ENCODE measurements at regions not wholly inside any gene's neighbourhood (a gene's known extent, or its start where the extent isn't known, plus 50 kb on each side); places are given as distances from the start of the nearest gene placed in this dataset.

DNA sequence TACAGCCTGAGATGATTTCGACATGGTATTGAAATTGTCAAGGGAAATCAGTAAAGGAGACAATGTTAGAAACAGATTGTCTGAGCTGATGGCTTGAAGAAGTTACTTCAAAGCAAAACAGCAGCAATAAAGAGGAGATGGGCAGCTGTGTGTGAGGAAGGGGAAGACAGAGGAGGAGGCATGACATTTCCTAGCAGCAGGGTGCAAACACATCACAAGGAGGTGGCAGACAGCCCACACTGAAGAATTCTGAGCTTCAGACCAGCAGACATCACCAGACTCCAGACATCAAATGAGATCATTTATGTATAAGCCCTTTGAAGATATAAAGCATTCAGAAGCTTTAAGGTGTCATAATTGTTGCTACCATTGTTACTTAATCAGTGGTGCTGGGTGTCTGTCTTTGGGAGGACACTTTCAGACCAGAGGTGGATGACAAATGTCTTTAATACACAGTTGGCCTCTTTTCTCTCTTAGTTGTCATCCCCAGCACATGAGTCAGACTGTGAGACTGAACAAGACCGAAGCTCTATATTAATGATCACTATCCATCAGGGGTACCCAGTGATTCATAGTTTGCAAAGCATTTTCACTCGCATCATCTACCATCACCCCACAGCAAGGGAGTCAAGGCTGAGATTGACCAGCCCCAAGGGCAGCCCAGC, 203.9 kb downstream of the MINAR1 start:
- no peak overlapping the region for H3K27ac ChIP-seq (ENCODE audit: low read depth, low read length)
- H3K79me2 ChIP-seq (ENCODE audit: insufficient read depth, low read length) = no peaks in the 10 kb centered on the region
- no peak for DNase-seq (ENCODE audit: insufficient read length, low spot score, missing footprints)

DNA sequence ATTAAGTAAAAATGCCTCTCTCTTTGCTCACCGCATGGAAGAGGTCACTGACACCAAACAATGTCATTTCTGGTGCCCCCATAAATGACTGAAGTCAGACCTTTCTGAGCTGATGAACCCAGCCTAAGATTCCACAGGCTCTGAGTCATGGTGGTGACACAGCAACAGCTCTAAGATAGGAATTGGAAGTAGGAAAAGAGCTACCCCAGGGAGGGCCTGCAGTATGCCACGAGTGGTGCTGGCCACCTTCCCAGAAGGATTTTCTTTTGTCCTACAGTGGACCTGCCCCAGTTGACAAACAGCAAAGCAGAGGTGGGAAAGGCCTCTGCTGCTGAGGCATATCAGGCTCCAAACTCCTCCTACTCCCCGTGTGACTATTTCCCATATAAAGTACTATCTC, 208.1 kb downstream of the MINAR1 start:
- Histone ChIP-seq H3K4me1 (ENCODE audit: insufficient read depth, low read length) (peaks cover 29% of the 10 kb centered on the region), H4K20me1 (ENCODE audit: insufficient read depth, low read length) (no peaks in the 10 kb centered on the region), H3K27ac (ENCODE audit: low read depth, low read length) (peak overlapping the region; percentile 23), H3K27me3 (ENCODE audit: insufficient read depth, low read length) (no peaks in the 10 kb centered on the region), H3K79me2 (ENCODE audit: insufficient read depth, low read length) (no peaks in the 10 kb centered on the region), H3K4me3 (ENCODE audit: insufficient read depth, low read length) (no peak overlapping the region), H3K9me3 (ENCODE audit: low read depth, low read length) (no peaks in the 10 kb centered on the region), H3K36me3 (ENCODE audit: insufficient read depth, low read length) (no peaks in the 10 kb centered on the region), H2AFZ (ENCODE audit: low read length) (no peak overlapping the region), H3K4me2 (ENCODE audit: insufficient read depth, low read length) (peak overlapping the region; percentile 26)
- TF ChIP-seq, protein P1, sequence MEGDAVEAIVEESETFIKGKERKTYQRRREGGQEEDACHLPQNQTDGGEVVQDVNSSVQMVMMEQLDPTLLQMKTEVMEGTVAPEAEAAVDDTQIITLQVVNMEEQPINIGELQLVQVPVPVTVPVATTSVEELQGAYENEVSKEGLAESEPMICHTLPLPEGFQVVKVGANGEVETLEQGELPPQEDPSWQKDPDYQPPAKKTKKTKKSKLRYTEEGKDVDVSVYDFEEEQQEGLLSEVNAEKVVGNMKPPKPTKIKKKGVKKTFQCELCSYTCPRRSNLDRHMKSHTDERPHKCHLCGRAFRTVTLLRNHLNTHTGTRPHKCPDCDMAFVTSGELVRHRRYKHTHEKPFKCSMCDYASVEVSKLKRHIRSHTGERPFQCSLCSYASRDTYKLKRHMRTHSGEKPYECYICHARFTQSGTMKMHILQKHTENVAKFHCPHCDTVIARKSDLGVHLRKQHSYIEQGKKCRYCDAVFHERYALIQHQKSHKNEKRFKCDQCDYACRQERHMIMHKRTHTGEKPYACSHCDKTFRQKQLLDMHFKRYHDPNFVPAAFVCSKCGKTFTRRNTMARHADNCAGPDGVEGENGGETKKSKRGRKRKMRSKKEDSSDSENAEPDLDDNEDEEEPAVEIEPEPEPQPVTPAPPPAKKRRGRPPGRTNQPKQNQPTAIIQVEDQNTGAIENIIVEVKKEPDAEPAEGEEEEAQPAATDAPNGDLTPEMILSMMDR (IDR thresholded peaks at IDR 0.05; ENCODE audit: extremely low read depth, low read depth, low read length) = no peak
- peak; percentile 58 for DNase-seq (ENCODE audit: insufficient read length, low spot score, missing footprints)

More for the DNA sequence above, 203.9 kb downstream of the MINAR1 start:
- Histone ChIP-seq H3K4me3 (ENCODE audit: insufficient read depth, low read length) (no peak overlapping the region), H3K27me3 (ENCODE audit: insufficient read depth, low read length) (no peaks in the 10 kb centered on the region), H3K9me3 (ENCODE audit: low read depth, low read length) (peaks cover 3% of the 10 kb centered on the region), H3K36me3 (ENCODE audit: insufficient read depth, low read length) (no peaks in the 10 kb centered on the region), H3K4me2 (ENCODE audit: insufficient read depth, low read length) (no peak overlapping the region), H2AFZ (ENCODE audit: low read length) (no peak overlapping the region), H3K4me1 (ENCODE audit: insufficient read depth, low read length) (peaks cover 19% of the 10 kb centered on the region), H4K20me1 (ENCODE audit: insufficient read depth, low read length) (no peaks in the 10 kb centered on the region)
- TF ChIP-seq, protein P1 (IDR thresholded peaks at IDR 0.05; ENCODE audit: extremely low read depth, low read depth, low read length) = no peak

DNA sequence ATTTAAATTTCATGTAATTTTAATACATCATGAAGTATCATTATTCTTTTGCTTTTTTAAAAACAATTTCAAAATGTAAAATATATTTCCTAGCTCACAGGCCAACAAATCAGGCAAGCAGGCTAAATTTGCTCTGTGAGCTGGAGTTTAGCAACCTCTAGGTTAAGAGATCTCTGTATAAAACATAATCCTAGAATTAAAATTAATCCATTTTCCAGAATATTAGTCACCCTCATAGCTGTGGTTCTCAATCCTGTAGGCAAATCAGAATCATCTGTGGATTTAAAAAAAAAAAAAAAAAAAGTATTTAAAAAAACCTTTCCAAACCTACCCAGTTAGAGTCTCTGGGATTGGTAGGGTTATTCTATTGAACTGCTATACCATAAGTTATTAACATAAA, 209.7 kb downstream of the MINAR1 start:
- peaks cover 25% of the 10 kb centered on the region for H3K4me1 ChIP-seq (ENCODE audit: insufficient read depth, low read length)

DNA sequence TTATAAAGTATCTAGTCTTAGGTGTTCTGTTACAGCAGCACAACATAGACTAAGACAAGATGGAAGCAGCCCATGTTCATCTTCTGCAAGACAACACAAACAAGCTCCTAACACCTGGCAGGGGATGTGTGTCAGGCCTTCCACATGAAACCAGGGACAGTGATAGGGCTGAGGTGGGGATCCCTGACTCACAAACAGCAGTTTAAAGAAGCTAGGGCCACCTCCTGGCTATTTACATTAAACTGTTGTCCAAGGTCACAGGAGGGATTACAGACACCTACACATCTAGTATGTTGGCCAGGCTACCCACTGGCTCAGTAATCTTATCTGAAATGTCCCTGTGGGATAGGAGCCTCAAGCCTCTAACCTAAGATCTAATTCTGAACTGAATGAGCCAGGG, 211.3 kb downstream of the MINAR1 start:
- no peaks in the 10 kb centered on the region for H3K36me3 ChIP-seq (ENCODE audit: insufficient read depth, low read length)
- H3K4me2 ChIP-seq (ENCODE audit: insufficient read depth, low read length) = no peak overlapping the region
- H3K4me1 ChIP-seq (ENCODE audit: insufficient read depth, low read length) = peaks cover 25% of the 10 kb centered on the region
- no peaks in the 10 kb centered on the region for H4K20me1 ChIP-seq (ENCODE audit: insufficient read depth, low read length)
- DNase-seq (ENCODE audit: insufficient read length, low spot score, missing footprints) = no peak
- TF ChIP-seq, protein P1 (IDR thresholded peaks at IDR 0.05; ENCODE audit: extremely low read depth, low read depth, low read length) = no peak
- H3K27ac ChIP-seq (ENCODE audit: low read depth, low read length) = no peak overlapping the region
- no peaks in the 10 kb centered on the region for H3K27me3 ChIP-seq (ENCODE audit: insufficient read depth, low read length)
- no peaks in the 10 kb centered on the region for H3K79me2 ChIP-seq (ENCODE audit: insufficient read depth, low read length)
- H2AFZ ChIP-seq (ENCODE audit: low read length) = no peak overlapping the region
- no peak overlapping the region for H3K4me3 ChIP-seq (ENCODE audit: insufficient read depth, low read length)
- no peaks in the 10 kb centered on the region for H3K9me3 ChIP-seq (ENCODE audit: low read depth, low read length)

More for the DNA sequence above, 209.7 kb downstream of the MINAR1 start:
- Histone ChIP-seq H3K9me3 (ENCODE audit: low read depth, low read length) (no peaks in the 10 kb centered on the region), H3K27ac (ENCODE audit: low read depth, low read length) (no peak overlapping the region), H2AFZ (ENCODE audit: low read length) (no peak overlapping the region), H3K36me3 (ENCODE audit: insufficient read depth, low read length) (no peaks in the 10 kb centered on the region), H3K4me3 (ENCODE audit: insufficient read depth, low read length) (no peak overlapping the region), H3K4me2 (ENCODE audit: insufficient read depth, low read length) (no peak overlapping the region), H4K20me1 (ENCODE audit: insufficient read depth, low read length) (no peaks in the 10 kb centered on the region), H3K79me2 (ENCODE audit: insufficient read depth, low read length) (no peaks in the 10 kb centered on the region), H3K27me3 (ENCODE audit: insufficient read depth, low read length) (no peaks in the 10 kb centered on the region)
- TF ChIP-seq, protein P1 (IDR thresholded peaks at IDR 0.05; ENCODE audit: extremely low read depth, low read depth, low read length) = no peak
- no peak for DNase-seq (ENCODE audit: insufficient read length, low spot score, missing footprints)

Data from osteoblast (primary cell).